HCT116 (cell line): ENCODE measurements at regions not wholly inside any gene's neighbourhood (a gene's known extent, or its start where the extent isn't known, plus 50 kb on each side); places are given as distances from the start of the nearest gene placed in this dataset.

Source experiments
- ATAC-seq: fragments of 200-7000 bp; cut with Tn5 transposase; 2 replicates; pipeline ENCODE4 v1.9.1; 2020; ENCODE audit warnings: mild to moderate bottlenecking, moderate library complexity
- BruUV-seq: library from RNA; stranded (reverse); fragments of 400-500 nt; replicated peaks from 2 replicates; lab custom pipeline; 2021; lab: Mats Ljungman, UMichigan
- CTCF ChIA-PET: fragments of 300-600 bp; sonication (Branson Sonifier 250); formaldehyde crosslinking; loops from one replicate; lab custom pipeline; 2021; ENCODE audit warnings: antibody characterized with exemption; lab: Charles Lee
- POLR2A ChIA-PET: fragments of 300-600, 350-600 bp; sonication (Branson Sonifier 250); formaldehyde crosslinking; loops from one replicate; lab custom pipeline; 2021; ENCODE audit warnings: antibody characterized with exemption; lab: Charles Lee
- RAD21 ChIA-PET, 2 experiments: fragments of 300-600 bp; sonication (Branson Sonifier 250); formaldehyde crosslinking; loops; one replicate each; lab custom pipeline; 2023; ENCODE audit warnings: low total read pairs in 2 of 2; ENCODE audit not compliant: uncharacterized antibody in 2 of 2, unreplicated experiment in 2 of 2, low non-redundant PET in 1 of 2; lab: Charles Lee
- DNase-seq: peaks from one replicate; pipeline ENCODE4 v3.0.0-alpha.2; 2010; ENCODE audit warnings: low read depth, low spot score
- H2AFZ ChIP-seq: fragments of 200-600 bp; shearing (Covaris generic), sonication (generic); 2 replicates; pipeline ENCODE4 v1.6.1; 2017; ENCODE audit warnings: low read depth, mixed run types, mixed read lengths, antibody characterized with exemption, low read length; ENCODE audit not compliant: poor library complexity, severe bottlenecking
- H3K27ac ChIP-seq: 2 replicates; pipeline ENCODE4 v1.5.1; 2012; ENCODE audit warnings: low read depth, low read length
- H3K27me3 ChIP-seq: fragments of 200-600 bp; sonication (generic); 2 replicates; pipeline ENCODE4 v1.6.1; 2016; ENCODE audit warnings: mixed run types, low read length, mixed read lengths; ENCODE audit not compliant: insufficient read depth
- H3K36me3 ChIP-seq, 2 experiments: fragments of 200-500 bp in 1 of 2; fragments of 200-600 bp in 1 of 2; sonication (Bioruptor generic) in 1 of 2; sonication (generic) in 1 of 2; 2 replicates each; pipeline versions ENCODE4 v1.5.1 to v1.6.1; 2014 to 2016; ENCODE audit warnings: low read length in 2 of 2, inconsistent platforms in 1 of 2, mixed read lengths in 1 of 2, mixed run types in 1 of 2; ENCODE audit not compliant: insufficient read depth in 2 of 2, control insufficient read depth in 1 of 2
- H3K4me1 ChIP-seq, 2 experiments: fragments of 200-600 bp in 1 of 2; sonication (generic) in 1 of 2; 2 replicates each; pipeline versions ENCODE4 v1.5.1 to v1.6.1; 2012 to 2017; ENCODE audit warnings: low read length in 2 of 2, inconsistent platforms in 1 of 2, mild to moderate bottlenecking in 1 of 2, mixed read lengths in 1 of 2, mixed run types in 1 of 2, moderate library complexity in 1 of 2; ENCODE audit not compliant: insufficient read depth in 2 of 2, control insufficient read depth in 1 of 2
- H3K4me2 ChIP-seq: fragments of 200-600 bp; sonication (generic); 2 replicates; pipeline ENCODE4 v1.6.1; 2017; ENCODE audit warnings: mixed run types, low read length, mixed read lengths
- H3K4me3 ChIP-seq, 2 experiments: fragments of 200-600 bp in 1 of 2; sonication (generic) in 1 of 2; replicated peaks in 1 of 2; 2 replicates each; pipeline ENCODE4 v1.5.1; 2011 to 2016; ENCODE audit warnings: low read length in 2 of 2, control low read depth in 1 of 2, low read depth in 1 of 2, mild to moderate bottlenecking in 1 of 2, mixed read lengths in 1 of 2, mixed run types in 1 of 2
- H3K79me2 ChIP-seq: fragments of 200-600 bp; sonication (generic); 2 replicates; pipeline ENCODE4 v1.6.1; 2017; ENCODE audit warnings: mild to moderate bottlenecking, mixed run types, low read length, moderate library complexity, mixed read lengths; ENCODE audit not compliant: insufficient read depth
- H3K9ac ChIP-seq: fragments of 200-600 bp; sonication (generic); 2 replicates; pipeline ENCODE4 v1.6.1; 2016; ENCODE audit warnings: low read length, mixed read lengths
- H3K9me2 ChIP-seq: fragments of 200-600 bp; sonication (generic), shearing (Covaris generic); 2 replicates; pipeline ENCODE4 v1.6.1; 2017; ENCODE audit warnings: mixed run types, mild to moderate bottlenecking, moderate library complexity; ENCODE audit not compliant: insufficient read depth
- H3K9me3 ChIP-seq, 2 experiments: fragments of 200-500 bp in 1 of 2; fragments of 200-600 bp in 1 of 2; sonication (Bioruptor generic) in 1 of 2; sonication (generic) in 1 of 2; 2 replicates each; pipeline ENCODE4 v1.6.1; 2014 to 2017; ENCODE audit warnings: low read length in 2 of 2, mixed read lengths in 2 of 2, inconsistent platforms in 1 of 2, low read depth in 1 of 2, mild to moderate bottlenecking in 1 of 2, mixed run types in 1 of 2, moderate library complexity in 1 of 2; ENCODE audit not compliant: control insufficient read depth in 1 of 2, insufficient read depth in 1 of 2
- H4K20me1 ChIP-seq: fragments of 200-600 bp; sonication (generic), shearing (Covaris generic); 2 replicates; pipeline ENCODE4 v1.6.1; 2017; ENCODE audit warnings: mixed run types, mild to moderate bottlenecking, moderate library complexity; ENCODE audit not compliant: insufficient read depth
- CBX3 ChIP-seq: IDR thresholded peaks from 2 replicates; pipeline ENCODE4 v1.6.1; 2012; ENCODE audit warnings: low read depth
- EZH2phosphoT487 ChIP-seq: fragments of 200-600 bp; IDR thresholded peaks from 2 replicates; pipeline ENCODE4 v1.6.1; 2018; ENCODE audit warnings: antibody characterized with exemption, borderline replicate concordance
- JUND ChIP-seq: IDR thresholded peaks from 2 replicates; pipeline ENCODE4 v1.6.1; 2012
- POLR2AphosphoS5 ChIP-seq: IDR thresholded peaks from 2 replicates; pipeline ENCODE4 v1.6.1; 2011; ENCODE audit warnings: mild to moderate bottlenecking, low read depth, low read length, moderate library complexity
- SIN3A ChIP-seq: IDR thresholded peaks from 2 replicates; pipeline ENCODE4 v1.6.1; 2012; ENCODE audit warnings: low read depth
- YY1 ChIP-seq: IDR thresholded peaks from 2 replicates; pipeline ENCODE4 v1.6.1; 2011; ENCODE audit warnings: low read length, low read depth, moderate library complexity, mild to moderate bottlenecking; ENCODE audit not compliant: insufficient replicate concordance; ENCODE audit errors: extremely low read depth
- ZNF274 ChIP-seq: fragments of 200-500 bp; sonication (Bioruptor generic); IDR thresholded peaks from 2 replicates; pipeline ENCODE4 v1.6.1; 2014; ENCODE audit warnings: mild to moderate bottlenecking, low read depth, low read length, inconsistent platforms
- intact Hi-C: fragments of 100-400 bp; cut with micrococcal nuclease; formaldehyde crosslinking; loops from 2 replicates; pipeline ENCODE4 v1.10.0; 2022
- TF ChIP-seq, protein P1 (sequence below): IDR thresholded peaks from 2 replicates; pipeline ENCODE4 v1.6.1; 2012

DNA sequence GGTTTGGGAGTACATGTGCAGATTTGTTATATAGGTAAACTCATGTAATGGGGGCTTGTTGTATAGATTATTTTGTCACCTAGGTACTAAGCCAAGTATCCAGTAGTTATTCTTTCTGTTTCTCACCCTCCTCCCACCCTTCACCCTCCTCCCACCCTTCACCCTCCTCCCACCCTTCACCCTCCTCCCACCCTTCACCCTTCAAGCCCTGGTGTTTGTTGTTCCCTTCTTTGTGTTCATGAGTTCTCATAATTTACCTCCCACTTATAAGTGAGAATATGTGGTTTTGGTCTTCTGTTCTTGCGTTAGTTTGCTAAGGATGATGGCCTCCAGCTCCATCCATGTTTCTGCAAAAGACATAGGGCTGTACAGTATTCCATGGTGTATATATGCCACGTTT lies 58.7 kb upstream of the OR10AD1 start:
- no TSS peak for BruUV-seq
- Histone ChIP-seq H3K9ac (no peak overlapping the region), H3K9me3 (no peaks in the 10 kb centered on the region), H3K9me2 (no peaks in the 10 kb centered on the region), H3K4me2 (no peak overlapping the region), H3K27me3 (no peaks in the 10 kb centered on the region), H3K36me3 (no peaks in the 10 kb centered on the region), H3K4me1 (no peaks in the 10 kb centered on the region), H3K4me3 (no peak overlapping the region), H2AFZ (no peak overlapping the region), H3K27ac (no peak overlapping the region), H4K20me1 (no peaks in the 10 kb centered on the region), H3K79me2 (no peaks in the 10 kb centered on the region)
- DNase-seq, result no peak
- ATAC-seq, result no peak
- ChIA-PET RAD21 (no interaction called here), POLR2A (no interaction called here), CTCF (no interaction called here)
- intact Hi-C loops, result no loop called here
- TF ChIP-seq POLR2AphosphoS5 (no peak), CBX3 (no peak), JUND (no peak), EZH2phosphoT487 (no peak), ZNF274 (no peak), SIN3A (no peak), YY1 (no peak)
- TF ChIP-seq, protein P1, sequence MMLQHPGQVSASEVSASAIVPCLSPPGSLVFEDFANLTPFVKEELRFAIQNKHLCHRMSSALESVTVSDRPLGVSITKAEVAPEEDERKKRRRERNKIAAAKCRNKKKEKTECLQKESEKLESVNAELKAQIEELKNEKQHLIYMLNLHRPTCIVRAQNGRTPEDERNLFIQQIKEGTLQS, result no peak
